WI38 (cell line): ENCODE measurements at regions not wholly inside any gene's neighbourhood (a gene's known extent, or its start where the extent isn't known, plus 50 kb on each side); places are given as distances from the start of the nearest gene placed in this dataset.

Source experiments
- H3K4me3 ChIP-seq: 2 replicates; pipeline ENCODE4 v1.5.1; 2011; ENCODE audit warnings: low read depth, mild to moderate bottlenecking, control low read depth, low read length
- TF ChIP-seq, protein P1 (sequence below): IDR thresholded peaks from 2 replicates; pipeline ENCODE4 v1.5.1; 2012; ENCODE audit warnings: low read depth, mild to moderate bottlenecking, control low read depth, low read length

DNA sequence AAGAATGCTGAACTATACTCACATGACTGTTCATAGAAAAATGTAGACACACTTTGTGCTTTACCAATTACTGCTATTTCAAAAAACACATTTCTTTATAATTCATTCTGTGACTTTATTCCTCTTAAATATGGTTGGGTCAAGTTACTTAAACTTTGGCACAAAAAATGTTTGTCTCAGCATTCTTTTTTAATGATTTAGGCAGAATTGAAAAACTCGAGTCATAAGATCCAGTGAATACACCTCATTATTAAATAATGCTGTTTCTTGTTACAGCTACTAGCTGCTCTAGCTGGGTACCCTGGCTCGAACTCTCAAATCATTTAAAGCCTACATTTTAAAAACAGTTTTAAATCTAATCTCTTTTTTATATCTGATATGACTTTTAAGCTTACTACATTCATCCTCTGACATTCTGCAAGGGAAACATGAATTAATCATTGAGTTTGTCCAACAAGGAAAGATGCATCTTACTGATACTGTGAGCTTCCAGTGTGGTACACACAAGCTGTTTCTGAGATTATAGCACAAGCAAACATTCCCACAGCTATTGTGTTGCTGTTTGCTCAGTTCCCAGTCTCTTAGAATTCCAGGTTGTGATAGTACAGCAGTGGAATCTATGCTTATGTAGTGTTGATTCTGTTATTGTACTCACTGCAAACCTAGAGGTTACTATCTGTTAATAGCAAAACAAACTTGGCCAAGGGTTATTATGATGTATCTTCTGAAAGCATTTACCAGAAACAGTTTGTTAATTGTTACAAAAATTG lies 746.5 kb downstream of the USP25 start:
- no peak overlapping the region for H3K4me3 ChIP-seq
- TF ChIP-seq, protein P1, sequence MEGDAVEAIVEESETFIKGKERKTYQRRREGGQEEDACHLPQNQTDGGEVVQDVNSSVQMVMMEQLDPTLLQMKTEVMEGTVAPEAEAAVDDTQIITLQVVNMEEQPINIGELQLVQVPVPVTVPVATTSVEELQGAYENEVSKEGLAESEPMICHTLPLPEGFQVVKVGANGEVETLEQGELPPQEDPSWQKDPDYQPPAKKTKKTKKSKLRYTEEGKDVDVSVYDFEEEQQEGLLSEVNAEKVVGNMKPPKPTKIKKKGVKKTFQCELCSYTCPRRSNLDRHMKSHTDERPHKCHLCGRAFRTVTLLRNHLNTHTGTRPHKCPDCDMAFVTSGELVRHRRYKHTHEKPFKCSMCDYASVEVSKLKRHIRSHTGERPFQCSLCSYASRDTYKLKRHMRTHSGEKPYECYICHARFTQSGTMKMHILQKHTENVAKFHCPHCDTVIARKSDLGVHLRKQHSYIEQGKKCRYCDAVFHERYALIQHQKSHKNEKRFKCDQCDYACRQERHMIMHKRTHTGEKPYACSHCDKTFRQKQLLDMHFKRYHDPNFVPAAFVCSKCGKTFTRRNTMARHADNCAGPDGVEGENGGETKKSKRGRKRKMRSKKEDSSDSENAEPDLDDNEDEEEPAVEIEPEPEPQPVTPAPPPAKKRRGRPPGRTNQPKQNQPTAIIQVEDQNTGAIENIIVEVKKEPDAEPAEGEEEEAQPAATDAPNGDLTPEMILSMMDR: no peak

DNA sequence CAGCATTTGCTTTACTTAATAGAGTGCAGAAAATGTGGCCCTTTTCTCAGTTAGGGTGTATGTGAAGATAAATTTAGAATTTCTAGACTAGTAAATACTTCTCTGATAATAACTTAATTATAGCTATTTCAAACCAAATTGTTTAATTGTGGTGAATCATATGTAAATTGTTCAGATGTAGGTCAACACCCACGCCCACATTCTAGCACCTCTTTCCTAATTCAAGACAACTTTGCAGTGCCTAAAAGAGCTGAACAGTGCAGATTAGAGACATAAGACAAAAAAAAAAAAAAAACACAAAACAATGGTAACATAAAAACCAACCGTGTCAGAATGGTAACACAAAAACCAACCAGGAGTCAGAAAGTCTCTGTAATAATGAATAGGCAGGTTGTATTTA lies 758.3 kb downstream of the USP25 start:
- no peak overlapping the region for H3K4me3 ChIP-seq
- TF ChIP-seq, protein P1: no peak

DNA sequence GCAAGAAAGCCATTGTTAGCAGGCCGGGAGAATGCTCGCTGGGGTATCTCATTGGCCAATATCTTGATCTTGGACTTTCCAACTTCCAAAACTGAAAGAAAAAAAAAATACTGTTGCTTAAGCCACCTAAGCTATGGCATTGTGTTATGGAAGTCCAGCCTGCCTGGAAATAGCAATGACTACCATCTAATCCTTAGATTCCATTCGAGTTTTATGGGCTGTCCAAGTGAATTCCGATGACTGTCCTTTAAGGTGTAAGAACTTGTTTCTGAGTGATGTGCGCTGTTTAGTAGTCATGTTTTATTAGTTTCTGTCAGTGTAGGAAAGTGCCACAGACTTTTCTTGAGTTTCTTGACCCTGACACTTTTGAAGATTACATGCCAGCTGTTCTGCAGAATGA lies 762.6 kb downstream of the USP25 start:
- no peak overlapping the region for H3K4me3 ChIP-seq
- TF ChIP-seq, protein P1: no peak

DNA sequence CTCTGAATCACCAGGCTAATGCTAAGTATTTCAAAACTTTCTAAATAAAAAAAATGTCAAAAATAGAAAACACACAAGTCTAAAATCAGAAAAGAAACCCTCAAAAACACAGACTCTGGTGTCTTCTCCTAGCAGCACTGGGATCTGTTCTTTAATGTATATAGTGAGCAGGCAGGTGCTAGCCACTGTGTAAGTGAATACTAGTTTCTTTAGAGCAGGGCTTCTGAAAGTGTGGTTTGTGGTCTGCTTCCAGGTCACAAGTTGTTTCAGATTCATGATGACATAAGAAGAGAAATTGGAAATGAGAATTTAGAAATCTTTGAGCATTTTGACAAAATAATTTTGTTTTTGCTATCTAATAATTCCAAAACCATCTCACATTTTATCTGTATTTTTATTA lies 763.1 kb downstream of the USP25 start:
- H3K4me3 ChIP-seq: no peak overlapping the region
- TF ChIP-seq, protein P1: no peak

DNA sequence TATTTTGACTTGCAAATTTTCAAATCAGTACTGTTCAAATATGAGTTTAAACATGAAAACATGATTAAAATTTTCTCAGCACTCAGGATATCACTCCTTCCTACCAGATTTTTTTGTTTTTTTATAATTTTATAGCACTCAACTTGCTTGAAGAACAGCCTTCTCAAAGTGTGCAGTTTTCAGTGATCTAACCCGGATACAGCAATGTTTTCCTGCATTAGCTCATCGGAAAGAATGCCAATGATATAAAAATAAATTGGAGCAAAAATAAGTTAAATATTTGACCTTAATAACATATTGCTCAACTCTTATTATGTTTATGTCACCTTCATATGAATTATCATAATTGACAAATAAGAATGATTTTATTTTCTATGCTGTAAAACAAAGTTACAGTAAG lies 766.8 kb downstream of the USP25 start:
- TF ChIP-seq, protein P1: no peak

DNA sequence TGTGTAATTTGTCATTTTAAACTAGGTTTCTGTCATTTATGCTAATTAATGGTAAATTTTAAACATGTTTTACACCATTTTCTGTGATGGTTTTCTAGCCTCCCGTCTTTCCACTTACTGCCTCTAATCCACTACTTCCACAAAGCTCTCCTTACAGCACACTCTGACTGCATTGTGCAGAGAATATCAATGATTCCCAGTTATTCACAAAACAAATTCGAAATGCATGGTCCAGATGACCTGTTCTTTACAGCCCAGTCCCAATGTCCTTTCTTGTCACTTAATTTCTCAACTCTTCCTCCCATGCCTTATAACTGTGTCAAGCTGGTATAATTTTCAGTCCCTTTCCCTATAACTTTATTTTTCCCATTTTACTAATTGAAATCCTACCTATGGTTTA lies 770.5 kb downstream of the USP25 start:
- TF ChIP-seq, protein P1: no peak
- H3K4me3 ChIP-seq: no peak overlapping the region

More for the DNA sequence above, 766.8 kb downstream of the USP25 start:
- no peak overlapping the region for H3K4me3 ChIP-seq

DNA sequence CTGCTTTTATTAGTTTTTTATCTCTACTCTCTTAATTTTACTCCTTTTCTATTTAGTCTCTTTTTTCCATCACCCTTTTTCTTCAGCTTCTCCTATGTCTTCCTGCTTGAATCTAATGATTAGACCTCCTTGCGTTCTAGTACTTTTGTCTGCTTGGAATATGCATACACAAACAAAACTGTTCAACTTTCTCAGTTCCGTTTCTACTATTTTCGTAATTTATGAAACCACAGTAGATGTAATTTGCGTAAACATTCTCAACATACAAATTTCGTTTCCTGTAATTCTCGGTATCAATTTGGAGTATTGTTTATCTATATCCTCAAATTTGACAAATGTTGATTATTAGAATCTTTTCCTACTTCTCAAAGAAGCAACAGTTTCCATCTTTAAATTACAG lies 772.5 kb downstream of the USP25 start:
- H3K4me3 ChIP-seq: no peak overlapping the region
- TF ChIP-seq, protein P1: no peak
